OCI-LY7 (cell line): ENCODE measurements at regions not wholly inside any gene's neighbourhood (a gene's known extent, or its start where the extent isn't known, plus 50 kb on each side); places are given as distances from the start of the nearest gene placed in this dataset.

ENCODE experiments used
- BruUV-seq: library from RNA; stranded (reverse); fragments of 400-500 nt; replicated peaks from 2 replicates; lab custom pipeline; 2021; lab: Mats Ljungman, UMichigan
- CTCF ChIA-PET: fragments of 300-600 bp; sonication (Branson Sonifier 250); formaldehyde crosslinking; loops from one replicate; lab custom pipeline; 2022; ENCODE audit warnings: antibody characterized with exemption; ENCODE audit not compliant: unreplicated experiment; lab: Charles Lee
- POLR2A ChIA-PET: fragments of 300-600 bp; sonication (Branson Sonifier 250); formaldehyde crosslinking; loops from one replicate; lab custom pipeline; 2022; ENCODE audit warnings: antibody characterized with exemption; lab: Charles Lee
- DNase-seq: peaks from one replicate; pipeline ENCODE4 v3.0.0-alpha.2; 2015; ENCODE audit warnings: low spot score
- H2AFZ ChIP-seq: fragments of 200-600 bp; sonication (generic), shearing (Covaris generic); 2 replicates; pipeline ENCODE4 v1.6.1; 2014; ENCODE audit warnings: mild to moderate bottlenecking, antibody characterized with exemption, low read length, moderate library complexity
- H3K27ac ChIP-seq: fragments of 200-600 bp; sonication (generic); 2 replicates; pipeline ENCODE4 v1.5.1; 2014; ENCODE audit warnings: mixed run types, low read depth, mild to moderate bottlenecking, moderate library complexity, low read length, inconsistent platforms; ENCODE audit not compliant: poor library complexity, severe bottlenecking
- H3K36me3 ChIP-seq: fragments of 200-600 bp; sonication (generic); 2 replicates; pipeline ENCODE4 v1.6.1; 2014; ENCODE audit warnings: mild to moderate bottlenecking, antibody characterized with exemption, low read length, moderate library complexity, mixed read lengths; ENCODE audit not compliant: insufficient read depth
- H3K4me1 ChIP-seq: fragments of 200-600 bp; sonication (generic); 2 replicates; pipeline ENCODE4 v1.5.1; 2014; ENCODE audit warnings: mild to moderate bottlenecking, low read length; ENCODE audit not compliant: insufficient read depth, poor library complexity, severe bottlenecking
- H3K4me2 ChIP-seq: fragments of 200-600 bp; sonication (generic); 2 replicates; pipeline ENCODE4 v1.6.1; 2014; ENCODE audit warnings: mild to moderate bottlenecking, low read length
- H3K4me3 ChIP-seq: fragments of 200-600 bp; sonication (generic); 2 replicates; pipeline ENCODE4 v1.5.1; 2014; ENCODE audit warnings: mild to moderate bottlenecking, low read depth, low read length; ENCODE audit not compliant: poor library complexity, severe bottlenecking
- H3K79me2 ChIP-seq: fragments of 200-600 bp; sonication (generic); 2 replicates; pipeline ENCODE4 v1.6.1; 2016; ENCODE audit warnings: low read depth, mild to moderate bottlenecking, low read length, moderate library complexity, mixed read lengths; ENCODE audit not compliant: insufficient read depth
- H3K9me2 ChIP-seq: fragments of 200-600 bp; sonication (generic); 2 replicates; pipeline ENCODE4 v1.6.1; 2016; ENCODE audit warnings: mild to moderate bottlenecking, low read length, mixed read lengths; ENCODE audit not compliant: insufficient read depth
- H3K9me3 ChIP-seq: fragments of 200-600 bp; sonication (generic); 2 replicates; pipeline ENCODE4 v1.6.1; 2014; ENCODE audit warnings: mild to moderate bottlenecking, mixed run types, low read length, mixed read lengths
- H4K20me1 ChIP-seq: fragments of 200-600 bp; sonication (generic); 2 replicates; pipeline ENCODE4 v1.6.1; 2014; ENCODE audit warnings: mild to moderate bottlenecking, antibody characterized with exemption, low read length, moderate library complexity, mixed read lengths; ENCODE audit not compliant: insufficient read depth
- EZH2phosphoT487 ChIP-seq: fragments of 200-600 bp; sonication (generic); IDR thresholded peaks from 2 replicates; pipeline ENCODE4 v1.6.1; 2018; ENCODE audit warnings: low read depth, borderline replicate concordance, mild to moderate bottlenecking, mixed run types, antibody characterized with exemption, low read length, moderate library complexity, mixed read lengths
- intact Hi-C: fragments of 100-400 bp; cut with micrococcal nuclease; formaldehyde crosslinking; loops from one replicate; pipeline ENCODE4 v1.10.0; 2022; ENCODE audit not compliant: unreplicated experiment
- TF ChIP-seq, protein P1 (sequence below): fragments of 200-600 bp; sonication (generic); conservative IDR thresholded peaks from 2 replicates; pipeline ENCODE4 v1.5.1; 2014; ENCODE audit warnings: mild to moderate bottlenecking, antibody characterized with exemption, low read length, moderate library complexity, mixed read lengths

DNA sequence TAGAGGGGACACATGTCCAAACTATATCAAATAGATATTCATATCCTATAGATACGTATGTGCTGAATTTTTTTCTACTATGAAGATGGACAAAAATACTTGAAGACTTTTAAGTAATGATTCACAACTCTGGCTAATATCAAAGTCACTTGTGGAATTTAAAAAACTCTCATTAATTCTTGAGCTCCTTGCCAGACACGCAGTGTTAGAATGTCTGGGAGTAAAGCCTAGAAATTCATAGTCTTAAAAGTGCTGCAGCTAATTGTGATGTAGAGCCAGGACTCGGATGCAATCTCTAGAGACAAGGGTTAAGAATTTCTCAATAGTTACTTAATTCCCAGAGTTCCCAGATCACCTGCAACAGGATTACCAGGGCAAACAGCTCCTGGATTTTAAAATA is 107.4 kb downstream of the ARL6IP6 start:
- Histone ChIP-seq H2AFZ (peak overlapping the region; percentile 87; the same call in 1 of the 2 replicates), H3K27ac (no peak overlapping the region), H3K4me1 (peaks cover 19% of the 10 kb centered on the region), H3K79me2 (no peaks in the 10 kb centered on the region), H4K20me1 (no peaks in the 10 kb centered on the region), H3K4me3 (peak overlapping the region; percentile 2), H3K9me2 (no peaks in the 10 kb centered on the region), H3K4me2 (no peak overlapping the region; the same call in 1 of the 2 replicates), H3K36me3 (no peaks in the 10 kb centered on the region), H3K9me3 (peaks cover 7% of the 10 kb centered on the region; the same call in 1 of the 2 replicates)
- intact Hi-C loops = no loop called here
- DNase-seq = no peak
- CTCF ChIA-PET = no interaction called here
- POLR2A ChIA-PET = interaction anchor here (0.7 to 1.0 kb wide), 2 partner anchors 10 to 20 kb away, joined by 3 to 5 read pairs; no protein-coding TSS in a partner anchor
- no peak for TF ChIP-seq EZH2phosphoT487
- TF ChIP-seq, protein P1, sequence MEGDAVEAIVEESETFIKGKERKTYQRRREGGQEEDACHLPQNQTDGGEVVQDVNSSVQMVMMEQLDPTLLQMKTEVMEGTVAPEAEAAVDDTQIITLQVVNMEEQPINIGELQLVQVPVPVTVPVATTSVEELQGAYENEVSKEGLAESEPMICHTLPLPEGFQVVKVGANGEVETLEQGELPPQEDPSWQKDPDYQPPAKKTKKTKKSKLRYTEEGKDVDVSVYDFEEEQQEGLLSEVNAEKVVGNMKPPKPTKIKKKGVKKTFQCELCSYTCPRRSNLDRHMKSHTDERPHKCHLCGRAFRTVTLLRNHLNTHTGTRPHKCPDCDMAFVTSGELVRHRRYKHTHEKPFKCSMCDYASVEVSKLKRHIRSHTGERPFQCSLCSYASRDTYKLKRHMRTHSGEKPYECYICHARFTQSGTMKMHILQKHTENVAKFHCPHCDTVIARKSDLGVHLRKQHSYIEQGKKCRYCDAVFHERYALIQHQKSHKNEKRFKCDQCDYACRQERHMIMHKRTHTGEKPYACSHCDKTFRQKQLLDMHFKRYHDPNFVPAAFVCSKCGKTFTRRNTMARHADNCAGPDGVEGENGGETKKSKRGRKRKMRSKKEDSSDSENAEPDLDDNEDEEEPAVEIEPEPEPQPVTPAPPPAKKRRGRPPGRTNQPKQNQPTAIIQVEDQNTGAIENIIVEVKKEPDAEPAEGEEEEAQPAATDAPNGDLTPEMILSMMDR = no peak
- BruUV-seq = no TSS peak

DNA sequence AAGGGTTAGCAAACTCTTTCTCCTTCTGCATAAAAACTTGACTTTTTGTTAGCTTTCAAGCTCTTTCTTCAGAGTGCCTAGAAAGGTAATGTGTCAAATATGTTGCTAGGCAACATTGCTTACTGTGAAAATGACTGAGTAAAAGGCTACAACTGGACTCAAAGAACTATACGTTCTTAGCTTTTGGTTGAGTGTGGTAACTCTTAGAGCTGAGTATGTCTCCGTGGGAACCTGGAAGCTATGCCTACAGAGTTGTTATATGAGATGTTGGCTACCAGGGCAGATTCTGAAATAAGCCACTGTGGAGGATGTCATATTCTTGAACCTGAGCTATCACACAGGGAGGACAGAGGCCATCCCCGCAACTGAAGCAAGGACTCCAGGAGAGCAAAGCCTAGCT is 105.5 kb downstream of the ARL6IP6 start:
- no peak overlapping the region for H3K4me3 ChIP-seq
- no peaks in the 10 kb centered on the region for H3K9me2 ChIP-seq
- peaks cover 7% of the 10 kb centered on the region; the same call in 1 of the 2 replicates for H3K9me3 ChIP-seq
- no peak overlapping the region for H3K27ac ChIP-seq
- intact Hi-C loops = no loop called here
- no peak overlapping the region for H2AFZ ChIP-seq
- no peaks in the 10 kb centered on the region for H4K20me1 ChIP-seq
- H3K36me3 ChIP-seq = no peaks in the 10 kb centered on the region
- DNase-seq = no peak
- TF ChIP-seq, protein P1 = no peak
- TF ChIP-seq EZH2phosphoT487 = no peak
- CTCF ChIA-PET = no interaction called here
- peaks cover 26% of the 10 kb centered on the region for H3K4me1 ChIP-seq
- POLR2A ChIA-PET = interaction anchor here (0.7 to 1.2 kb wide), 5 partner anchors 9 to 52 kb away, joined by 3 to 4 read pairs (median 3); no protein-coding TSS in a partner anchor
- no peak overlapping the region for H3K4me2 ChIP-seq
- H3K79me2 ChIP-seq = no peaks in the 10 kb centered on the region
- no TSS peak for BruUV-seq

DNA sequence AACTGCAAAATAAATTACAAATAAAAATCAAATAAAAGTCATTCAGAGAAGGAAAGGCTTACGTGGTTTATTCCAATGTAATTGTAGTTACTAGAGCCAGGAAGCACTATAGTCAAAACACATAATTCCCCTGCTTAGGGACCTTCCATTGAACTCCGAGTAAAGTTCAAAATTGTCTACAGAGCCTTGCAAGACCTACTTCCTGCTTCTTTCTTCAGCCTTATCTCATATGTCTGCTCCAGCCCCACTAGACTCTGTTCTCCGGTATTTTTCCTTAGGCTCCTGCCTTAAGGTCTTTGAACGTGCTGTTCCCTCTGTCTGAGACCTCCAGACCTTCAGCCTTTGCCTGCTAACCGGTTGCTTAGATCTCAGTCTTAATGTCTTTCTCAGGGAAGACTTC is 104.3 kb downstream of the ARL6IP6 start:
- intact Hi-C loops = no loop called here
- peaks cover 26% of the 10 kb centered on the region for H3K4me1 ChIP-seq
- no peaks in the 10 kb centered on the region for H3K9me2 ChIP-seq
- ChIA-PET CTCF (no interaction called here), POLR2A (no interaction called here)
- no peaks in the 10 kb centered on the region for H3K36me3 ChIP-seq
- BruUV-seq = no TSS peak
- TF ChIP-seq, protein P1 = no peak
- no peak for TF ChIP-seq EZH2phosphoT487
- peaks cover 7% of the 10 kb centered on the region; the same call in 1 of the 2 replicates for H3K9me3 ChIP-seq
- H4K20me1 ChIP-seq = no peaks in the 10 kb centered on the region
- no peak overlapping the region for H3K4me2 ChIP-seq
- DNase-seq = no peak
- no peaks in the 10 kb centered on the region for H3K79me2 ChIP-seq
- H2AFZ ChIP-seq = peak overlapping the region; percentile 57; the same call in 1 of the 2 replicates
- no peak overlapping the region for H3K27ac ChIP-seq
- no peak overlapping the region for H3K4me3 ChIP-seq
